ENCODE measurements at regions not wholly inside any gene's neighbourhood (a gene's known extent, or its start where the extent isn't known, plus 50 kb on each side); places are given as distances from the start of the nearest gene placed in this dataset.

DNA sequence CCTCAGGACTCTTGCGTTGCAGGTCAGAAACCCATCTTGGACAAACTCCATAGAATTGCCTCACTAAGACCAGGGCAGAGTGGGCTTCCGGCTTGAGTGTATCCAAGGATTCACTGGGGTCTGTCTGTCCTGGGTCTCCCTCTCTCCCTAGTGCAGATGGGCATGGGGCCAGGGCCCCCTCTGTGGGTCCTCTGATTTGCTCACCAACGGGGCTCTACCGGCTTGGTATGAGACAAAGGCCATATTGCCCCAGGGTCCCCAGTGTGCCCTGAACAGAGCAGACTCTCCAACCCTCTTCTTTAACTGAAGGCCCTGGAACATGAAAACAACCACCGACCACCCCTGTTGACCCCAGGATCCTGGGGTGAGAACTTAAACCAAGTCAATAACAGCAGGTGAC, 68.2 kb upstream of the CHST15 start:
- Histone ChIP-seq H3K9me2 (ENCODE audit: insufficient read depth, low read length) (no peaks in the 10 kb centered on the region), H3K4me1 (ENCODE audit: insufficient read depth, low read length, poor library complexity, severe bottlenecking) (peaks cover 14% of the 10 kb centered on the region), H4K20me1 (ENCODE audit: insufficient read depth, low read length) (no peaks in the 10 kb centered on the region), H2AFZ (ENCODE audit: low read length) (no peak overlapping the region), H3K4me3 (ENCODE audit: low read depth, low read length, poor library complexity, severe bottlenecking) (no peak overlapping the region), H3K4me2 (ENCODE audit: low read length) (no peak overlapping the region), H3K27ac (ENCODE audit: low read depth, low read length, poor library complexity, severe bottlenecking) (no peak overlapping the region), H3K36me3 (ENCODE audit: insufficient read depth, low read length) (no peaks in the 10 kb centered on the region), H3K79me2 (ENCODE audit: insufficient read depth, low read depth, low read length) (no peaks in the 10 kb centered on the region), H3K9me3 (ENCODE audit: low read length) (no peaks in the 10 kb centered on the region)
- ChIA-PET CTCF (ENCODE audit: unreplicated experiment) (no interaction called here), POLR2A (no interaction called here)
- TF ChIP-seq EZH2phosphoT487 (IDR thresholded peaks at IDR 0.05; ENCODE audit: borderline replicate concordance, low read depth, low read length) = no peak
- TF ChIP-seq, protein P1, sequence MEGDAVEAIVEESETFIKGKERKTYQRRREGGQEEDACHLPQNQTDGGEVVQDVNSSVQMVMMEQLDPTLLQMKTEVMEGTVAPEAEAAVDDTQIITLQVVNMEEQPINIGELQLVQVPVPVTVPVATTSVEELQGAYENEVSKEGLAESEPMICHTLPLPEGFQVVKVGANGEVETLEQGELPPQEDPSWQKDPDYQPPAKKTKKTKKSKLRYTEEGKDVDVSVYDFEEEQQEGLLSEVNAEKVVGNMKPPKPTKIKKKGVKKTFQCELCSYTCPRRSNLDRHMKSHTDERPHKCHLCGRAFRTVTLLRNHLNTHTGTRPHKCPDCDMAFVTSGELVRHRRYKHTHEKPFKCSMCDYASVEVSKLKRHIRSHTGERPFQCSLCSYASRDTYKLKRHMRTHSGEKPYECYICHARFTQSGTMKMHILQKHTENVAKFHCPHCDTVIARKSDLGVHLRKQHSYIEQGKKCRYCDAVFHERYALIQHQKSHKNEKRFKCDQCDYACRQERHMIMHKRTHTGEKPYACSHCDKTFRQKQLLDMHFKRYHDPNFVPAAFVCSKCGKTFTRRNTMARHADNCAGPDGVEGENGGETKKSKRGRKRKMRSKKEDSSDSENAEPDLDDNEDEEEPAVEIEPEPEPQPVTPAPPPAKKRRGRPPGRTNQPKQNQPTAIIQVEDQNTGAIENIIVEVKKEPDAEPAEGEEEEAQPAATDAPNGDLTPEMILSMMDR (conservative IDR thresholded peaks at IDR 0.05; ENCODE audit: low read length) = no peak
- intact Hi-C loops (cut with micrococcal nuclease; ENCODE audit: unreplicated experiment) = no loop called here
- no peak for DNase-seq (ENCODE audit: low spot score)
- BruUV-seq (replicated peaks) = no TSS peak

DNA sequence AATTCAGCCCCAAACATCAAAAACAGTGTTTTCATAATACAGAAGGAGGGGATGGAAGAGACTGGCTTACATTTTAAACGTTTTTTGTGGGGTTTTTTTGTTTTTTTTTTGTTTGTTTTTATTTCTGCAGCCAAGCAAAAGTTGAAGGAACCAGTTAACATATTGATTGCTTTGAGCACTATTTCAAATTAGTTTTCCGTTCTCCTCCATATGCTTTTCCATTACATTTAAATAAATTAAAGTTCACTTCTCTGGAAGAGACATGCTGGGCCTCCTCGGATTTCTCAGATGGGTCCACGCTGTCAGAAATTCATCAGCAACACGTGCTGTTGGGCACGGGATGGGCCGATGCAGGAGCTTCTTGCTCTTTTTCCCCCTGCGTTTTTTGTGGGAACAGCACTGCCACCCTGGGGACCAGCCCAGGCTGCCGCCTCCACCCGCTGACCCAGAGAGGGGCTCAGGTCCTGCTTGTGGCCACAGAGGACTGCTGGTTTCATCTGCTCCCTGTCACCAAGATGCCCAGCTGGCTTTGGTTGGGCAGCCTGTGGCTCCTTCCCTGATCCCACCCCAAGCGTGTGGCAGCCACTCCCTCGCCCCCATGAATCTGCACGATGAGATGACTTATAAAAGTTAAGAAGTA, 67.7 kb upstream of the CHST15 start:
- no peak overlapping the region for H3K4me3 ChIP-seq (ENCODE audit: low read depth, low read length, poor library complexity, severe bottlenecking)

GRCh38 chr10:124160176-124160575, 66.8 kb upstream of the CHST15 start:
- POLR2A ChIA-PET = no interaction called here
- Histone ChIP-seq H3K4me3 (ENCODE audit: low read depth, low read length, poor library complexity, severe bottlenecking) (no peak overlapping the region), H4K20me1 (ENCODE audit: insufficient read depth, low read length) (no peaks in the 10 kb centered on the region), H3K27ac (ENCODE audit: low read depth, low read length, poor library complexity, severe bottlenecking) (no peak overlapping the region), H3K9me2 (ENCODE audit: insufficient read depth, low read length) (no peaks in the 10 kb centered on the region), H3K9me3 (ENCODE audit: low read length) (no peaks in the 10 kb centered on the region), H3K36me3 (ENCODE audit: insufficient read depth, low read length) (no peaks in the 10 kb centered on the region), H3K4me1 (ENCODE audit: insufficient read depth, low read length, poor library complexity, severe bottlenecking) (peaks cover 14% of the 10 kb centered on the region), H3K79me2 (ENCODE audit: insufficient read depth, low read depth, low read length) (no peaks in the 10 kb centered on the region), H2AFZ (ENCODE audit: low read length) (no peak overlapping the region), H3K4me2 (ENCODE audit: low read length) (no peak overlapping the region)
- TF ChIP-seq, protein P1 (conservative IDR thresholded peaks at IDR 0.05; ENCODE audit: low read length) = no peak
- TF ChIP-seq EZH2phosphoT487 (IDR thresholded peaks at IDR 0.05; ENCODE audit: borderline replicate concordance, low read depth, low read length) = no peak
- no peak for DNase-seq (ENCODE audit: low spot score)
- no TSS peak for BruUV-seq (replicated peaks)
- intact Hi-C loops (cut with micrococcal nuclease; ENCODE audit: unreplicated experiment) = no loop called here
- CTCF ChIA-PET (ENCODE audit: unreplicated experiment) = no interaction called here

More for the DNA sequence above, 67.7 kb upstream of the CHST15 start:
- BruUV-seq (replicated peaks) = no TSS peak
- Histone ChIP-seq H2AFZ (ENCODE audit: low read length) (no peak overlapping the region), H3K9me2 (ENCODE audit: insufficient read depth, low read length) (no peaks in the 10 kb centered on the region), H3K4me2 (ENCODE audit: low read length) (no peak overlapping the region), H3K27ac (ENCODE audit: low read depth, low read length, poor library complexity, severe bottlenecking) (no peak overlapping the region), H4K20me1 (ENCODE audit: insufficient read depth, low read length) (no peaks in the 10 kb centered on the region), H3K79me2 (ENCODE audit: insufficient read depth, low read depth, low read length) (no peaks in the 10 kb centered on the region), H3K4me1 (ENCODE audit: insufficient read depth, low read length, poor library complexity, severe bottlenecking) (peaks cover 14% of the 10 kb centered on the region), H3K36me3 (ENCODE audit: insufficient read depth, low read length) (no peaks in the 10 kb centered on the region), H3K9me3 (ENCODE audit: low read length) (no peaks in the 10 kb centered on the region)
- ChIA-PET CTCF (ENCODE audit: unreplicated experiment) (no interaction called here), POLR2A (no interaction called here)
- intact Hi-C loops (cut with micrococcal nuclease; ENCODE audit: unreplicated experiment) = no loop called here
- TF ChIP-seq, protein P1 (conservative IDR thresholded peaks at IDR 0.05; ENCODE audit: low read length) = no peak
- TF ChIP-seq EZH2phosphoT487 (IDR thresholded peaks at IDR 0.05; ENCODE audit: borderline replicate concordance, low read depth, low read length) = no peak
- DNase-seq (ENCODE audit: low spot score) = no peak
